CD4-positive, alpha-beta T cell treated with Interferon alpha-2 for 1 hour (primary cell): ENCODE measurements at regions not wholly inside any gene's neighbourhood (a gene's known extent, or its start where the extent isn't known, plus 50 kb on each side); places are given as distances from the start of the nearest gene placed in this dataset.
"Not testable (repeated sequence)": the region's sequence is repeated elsewhere in the genome, so short reads cannot be mapped to it uniquely, and the experiment has no call there.

ENCODE experiments used
- DNase-seq, 2 donors: peaks; one replicate each; pipeline ENCODE4 v3.0.0-alpha.2; 2020 to 2022

DNA sequence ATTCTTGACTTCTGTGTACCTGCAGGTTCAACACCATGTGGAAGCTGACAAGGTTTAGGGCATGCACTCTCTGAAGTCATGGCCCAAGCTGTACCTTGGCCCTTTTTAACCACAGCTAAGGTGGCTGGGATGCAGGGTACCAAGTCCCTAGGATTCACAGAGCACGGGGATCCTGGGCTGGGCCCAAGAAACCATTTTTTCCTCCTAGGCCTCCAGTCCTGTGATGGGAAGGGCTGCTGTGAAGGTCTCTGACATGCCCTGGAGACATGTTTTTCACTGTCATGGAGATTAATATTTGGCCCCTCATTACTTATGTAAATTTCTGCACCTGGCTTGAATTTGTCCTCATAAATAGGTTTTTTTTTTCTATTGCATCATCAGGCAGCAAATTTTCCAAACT, 937.5 kb upstream of the ROBO1 start:
- DNase-seq: no peak

DNA sequence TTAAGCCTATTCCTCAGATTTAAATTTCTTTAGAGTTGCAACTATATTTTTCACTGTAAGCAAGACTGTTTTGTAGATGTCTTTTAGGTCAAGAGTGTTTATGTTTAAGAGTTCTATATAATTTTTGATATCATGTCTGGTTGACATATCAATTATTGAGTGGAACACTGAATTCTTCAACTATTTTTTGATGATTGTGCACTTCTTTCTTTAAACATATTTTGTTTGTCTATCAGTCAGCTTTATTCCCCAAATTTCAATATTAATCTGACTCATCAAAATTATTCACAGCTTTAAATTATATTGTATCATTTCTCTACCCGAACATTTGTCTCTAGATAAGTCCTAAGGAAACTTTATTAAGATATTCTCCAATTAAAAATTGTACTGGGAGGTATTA, 933.6 kb upstream of the ROBO1 start:
- no peak for DNase-seq

DNA sequence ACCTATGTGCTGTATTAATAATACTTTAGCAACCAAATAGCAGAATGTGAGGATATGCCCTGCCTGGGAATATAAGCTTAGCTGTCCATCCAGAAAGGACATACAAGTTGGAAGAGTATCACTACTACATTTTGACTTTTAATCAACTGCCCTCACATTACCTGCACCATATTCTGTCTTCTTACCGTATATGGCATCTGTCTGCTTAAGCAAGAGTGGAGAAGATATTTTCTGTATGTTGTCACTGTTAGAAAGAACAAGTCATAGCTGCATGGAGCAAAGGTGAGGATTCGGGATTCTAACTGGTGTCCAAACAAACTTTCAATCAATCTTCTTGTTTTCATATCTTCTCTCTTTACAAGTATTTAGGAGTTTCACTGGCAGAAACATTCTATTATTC, 929.5 kb upstream of the ROBO1 start:
- no peak for DNase-seq

DNA sequence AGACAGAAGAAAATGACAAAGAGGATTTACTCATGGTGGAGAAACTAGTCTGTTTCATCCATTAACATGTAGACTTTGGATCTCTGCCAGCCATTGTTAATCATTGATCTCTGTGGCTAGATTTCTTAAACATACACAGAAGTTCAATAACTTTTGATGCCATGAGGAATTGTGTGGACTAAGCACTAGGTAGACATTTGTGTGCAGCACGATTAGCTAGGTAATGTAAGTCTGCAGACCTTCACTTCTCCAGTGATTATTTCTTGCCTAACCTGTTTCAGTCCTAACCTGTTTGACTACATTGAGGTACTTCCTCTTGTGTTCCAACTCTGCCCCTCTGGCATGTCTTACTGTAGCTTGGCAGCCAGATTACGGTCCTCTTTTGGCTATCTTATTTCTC, 928.5 kb upstream of the ROBO1 start:
- DNase-seq: no peak

DNA sequence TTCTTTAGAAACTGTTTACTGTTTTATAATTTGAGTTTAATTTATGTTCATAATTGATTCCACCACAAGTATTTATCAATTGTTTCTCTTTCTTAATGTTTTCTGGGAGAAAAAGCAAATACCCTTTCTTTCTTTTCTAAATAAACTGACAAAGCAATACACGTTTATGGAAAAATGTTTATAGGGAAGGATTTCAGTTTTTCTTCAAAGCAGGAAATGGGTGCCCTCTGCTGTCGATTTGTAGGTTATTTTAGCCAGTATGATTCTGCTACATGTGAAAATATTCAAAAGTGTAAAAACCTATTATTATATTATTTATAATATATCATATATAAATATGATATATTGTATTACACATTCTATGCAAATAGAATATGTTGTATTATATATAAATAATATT, 921.0 kb upstream of the ROBO1 start:
- DNase-seq: no peak

DNA sequence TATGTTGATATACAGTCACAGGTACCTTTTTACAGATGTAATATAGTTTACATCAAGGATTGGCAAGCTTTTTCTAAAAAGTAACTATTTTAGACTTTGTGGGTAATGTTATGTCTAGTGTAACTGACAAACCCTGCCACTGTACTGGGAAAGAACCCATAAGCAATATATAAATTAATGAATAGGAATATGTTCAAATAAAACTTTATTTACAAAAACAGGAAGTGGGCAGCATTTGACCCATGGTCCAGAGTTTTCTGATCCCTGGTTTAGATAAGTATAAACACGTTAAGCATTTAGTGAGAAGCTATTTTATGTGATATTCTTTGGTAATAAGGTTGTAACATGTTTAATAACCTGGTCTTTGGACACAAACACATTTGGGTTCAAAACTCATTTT, 915.2 kb upstream of the ROBO1 start:
- no peak for DNase-seq

DNA sequence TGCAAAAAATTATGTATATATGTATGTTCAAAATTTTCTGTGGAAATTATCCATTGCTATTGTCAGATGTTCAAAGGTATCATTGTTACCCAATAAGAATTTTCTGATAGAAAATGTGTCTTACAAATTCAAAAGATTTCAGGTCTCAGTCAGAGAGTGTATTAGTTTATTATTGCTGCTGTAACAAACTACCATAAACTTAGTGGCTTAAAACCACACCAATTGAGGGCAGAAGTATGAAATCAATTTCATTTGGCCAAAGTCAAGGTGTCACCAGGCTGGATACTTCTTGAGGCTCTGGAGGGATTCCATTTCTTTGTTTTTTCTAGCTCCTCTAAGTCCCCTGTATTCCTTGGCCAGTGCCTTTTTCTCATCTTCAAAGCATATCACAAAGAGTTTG, 914.4 kb upstream of the ROBO1 start:
- no peak for DNase-seq

DNA sequence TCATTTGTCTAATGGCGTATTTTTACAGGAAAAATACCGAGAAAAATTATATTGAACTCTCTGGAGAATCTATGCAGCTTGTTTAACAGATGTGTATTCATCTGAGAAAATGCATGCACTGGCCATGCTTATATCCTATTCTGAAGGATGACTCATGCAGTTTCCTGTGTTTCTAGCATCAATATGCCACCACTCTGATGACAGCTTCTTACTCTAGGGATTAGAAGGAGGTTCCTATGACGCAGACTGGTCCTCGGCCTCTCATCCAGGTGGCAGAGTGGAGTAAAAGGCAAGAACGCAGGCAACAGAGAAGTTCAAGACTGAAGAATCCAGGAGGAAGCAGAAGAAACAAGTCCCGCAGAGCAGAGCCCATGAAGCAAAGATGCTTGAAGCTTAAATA, 910.0 kb upstream of the ROBO1 start:
- no peak for DNase-seq

DNA sequence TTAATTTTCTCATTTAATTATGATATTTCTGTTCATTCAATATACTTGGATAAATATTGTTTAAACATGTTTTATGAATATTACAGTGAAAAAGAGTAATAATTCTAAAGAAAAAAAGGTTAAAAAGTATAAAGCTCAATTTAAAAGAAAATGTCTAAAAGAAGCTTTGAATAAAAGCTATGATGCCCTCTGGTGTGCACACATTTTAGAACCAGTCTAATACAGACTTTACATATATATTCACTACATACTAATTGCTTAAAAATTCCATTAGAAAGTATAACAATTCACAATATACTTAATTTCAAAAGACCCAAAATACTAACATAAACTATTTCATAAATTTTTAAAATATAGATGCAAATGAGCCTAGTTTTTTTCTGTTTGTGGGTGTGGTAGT, 909.1 kb upstream of the ROBO1 start:
- no peak for DNase-seq

DNA sequence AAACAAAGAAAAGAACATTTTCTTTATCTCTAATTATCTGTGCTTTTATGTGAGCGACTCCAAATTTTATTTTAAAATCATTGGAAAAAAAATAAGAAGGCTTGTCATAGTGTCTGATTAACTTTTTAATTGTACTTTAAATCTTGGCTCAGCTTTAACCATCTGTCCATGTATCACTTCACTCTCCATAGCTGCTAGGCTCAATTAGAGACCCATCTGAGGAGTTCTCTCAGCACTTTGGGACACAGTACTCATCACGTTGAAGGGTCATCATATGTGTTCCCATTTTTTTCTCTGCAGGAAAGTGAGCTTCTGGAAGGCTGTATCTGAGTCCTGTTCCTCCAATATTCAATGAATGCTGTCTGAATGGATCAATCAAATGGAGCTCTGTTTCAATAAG, 908.5 kb upstream of the ROBO1 start:
- DNase-seq: no peak

DNA sequence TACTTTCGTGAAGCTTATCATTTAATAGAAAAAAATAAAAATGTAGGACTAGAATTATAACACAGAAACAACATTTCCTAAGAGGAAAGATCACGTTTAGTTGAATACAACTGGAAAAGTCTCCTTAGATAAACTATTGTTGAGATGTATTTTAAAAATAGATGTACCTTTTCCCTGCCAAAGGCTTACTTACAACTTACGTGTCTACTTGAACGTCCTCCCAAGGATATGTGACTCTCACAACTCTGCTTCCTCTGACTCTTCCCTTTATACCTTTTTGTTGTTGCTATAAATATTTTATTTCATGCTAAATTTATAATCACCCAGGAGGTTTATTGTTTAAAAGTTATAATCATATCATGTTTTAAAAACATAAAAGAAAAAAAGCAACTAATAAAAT, 908.0 kb upstream of the ROBO1 start:
- no peak for DNase-seq

DNA sequence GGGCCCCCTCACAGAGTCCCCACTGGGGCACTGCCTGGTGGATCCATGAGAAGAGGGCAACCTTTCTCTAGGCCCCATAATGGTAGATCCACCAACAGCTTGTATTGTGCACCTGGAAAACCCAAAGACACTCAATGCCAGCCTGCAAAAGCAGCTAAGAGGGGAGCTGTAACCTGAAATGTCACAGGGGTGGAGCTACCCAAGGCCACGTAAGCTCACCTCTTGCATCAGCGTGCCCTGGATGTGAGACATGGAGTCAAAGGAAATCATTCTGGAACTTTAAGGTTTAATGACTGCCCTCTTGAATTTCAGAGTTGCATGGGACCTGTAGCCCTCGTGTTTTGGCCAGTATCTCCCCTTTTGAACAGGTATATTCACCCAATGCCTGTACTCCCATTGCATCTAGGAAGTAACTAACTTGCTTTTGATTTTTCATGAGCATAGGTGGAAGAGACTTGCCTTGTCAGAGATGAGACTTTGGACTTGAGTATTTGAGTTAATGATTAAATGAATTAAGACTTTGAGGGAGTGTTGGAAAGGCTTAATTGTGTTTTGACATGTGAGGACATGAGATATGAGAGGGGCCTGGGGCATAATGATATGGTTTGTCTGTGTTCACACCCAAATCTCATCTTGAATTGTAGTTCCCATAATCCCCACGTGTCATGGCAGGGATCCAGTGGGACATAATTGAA, 900.9 kb upstream of the ROBO1 start:
- DNase-seq: no peak

DNA sequence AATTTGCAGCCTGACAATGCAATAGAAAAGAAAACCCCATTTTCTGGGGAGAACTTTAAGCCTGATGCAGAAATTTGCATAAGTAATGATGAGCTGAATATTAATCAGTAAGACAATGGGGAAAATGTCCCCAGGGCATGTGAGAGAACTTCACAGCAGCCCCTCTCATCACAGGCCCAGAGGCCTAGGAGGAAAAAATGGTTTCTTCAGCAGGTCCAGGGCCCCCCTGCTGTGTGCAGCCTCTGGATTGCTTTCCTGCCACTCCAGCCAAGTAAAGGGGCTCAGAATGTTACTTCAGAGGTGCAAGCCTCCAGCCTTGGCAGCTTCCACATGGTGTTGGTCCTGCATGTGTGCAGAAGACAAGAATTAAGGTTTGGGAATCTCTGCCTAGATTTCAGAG, 900.3 kb upstream of the ROBO1 start:
- no peak for DNase-seq

DNA sequence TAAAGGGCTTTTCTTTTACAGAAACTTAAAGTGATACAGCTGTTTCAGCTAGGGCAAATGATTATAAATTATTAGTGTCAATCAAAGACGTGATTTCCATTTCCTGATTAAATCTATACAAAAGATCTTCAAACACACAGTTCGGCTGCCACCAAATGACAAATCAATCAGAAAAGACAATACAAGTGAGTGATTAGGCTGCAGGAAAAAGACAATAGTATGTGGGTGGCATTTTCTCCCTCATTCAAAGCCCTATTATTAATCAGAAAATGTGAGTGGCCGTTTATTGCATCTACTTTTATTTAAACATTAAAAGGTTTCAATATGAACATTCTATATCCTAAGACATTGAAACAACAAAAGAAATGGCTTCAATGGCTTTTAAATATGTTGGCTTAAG, 895.6 kb upstream of the ROBO1 start:
- no peak for DNase-seq

DNA sequence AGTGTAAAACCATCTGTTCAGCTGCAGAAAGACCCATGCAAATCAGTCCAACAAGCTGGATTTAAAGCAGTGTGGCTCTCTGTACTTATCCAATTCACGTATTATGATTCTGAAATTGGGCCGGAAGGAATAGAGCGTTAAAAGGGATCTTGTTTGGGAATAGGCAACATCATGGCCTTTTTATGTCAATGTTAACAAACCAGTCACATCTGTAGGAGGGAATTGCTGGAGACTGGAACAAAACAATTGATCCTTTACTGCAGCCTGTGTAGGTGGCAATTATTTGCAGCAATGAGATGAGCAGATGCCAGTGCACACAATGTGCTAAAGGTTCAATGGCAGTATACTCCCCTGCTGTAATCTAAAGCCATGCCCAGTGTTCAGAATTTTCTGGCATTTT, 887.4 kb upstream of the ROBO1 start:
- no peak for DNase-seq

DNA sequence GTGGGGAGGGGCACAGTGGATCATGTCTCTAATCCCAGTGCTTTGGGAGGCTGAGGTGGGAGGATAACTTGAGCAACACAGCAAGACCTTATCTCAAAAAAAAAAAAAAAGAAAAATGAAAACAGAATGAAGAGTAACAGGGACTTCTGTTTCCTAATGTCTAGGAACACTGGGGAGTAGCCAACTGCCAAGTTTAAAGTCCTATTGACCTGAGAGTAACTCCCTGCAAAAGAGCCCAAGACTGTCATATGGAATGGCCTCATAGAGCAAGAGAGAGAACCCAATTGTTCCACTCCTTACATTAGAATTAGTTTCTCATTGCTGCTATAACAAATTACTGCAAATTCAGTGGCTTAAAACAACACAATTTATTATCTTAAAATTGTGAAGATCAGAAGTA, 881.4 kb upstream of the ROBO1 start:
- DNase-seq: no peak

DNA sequence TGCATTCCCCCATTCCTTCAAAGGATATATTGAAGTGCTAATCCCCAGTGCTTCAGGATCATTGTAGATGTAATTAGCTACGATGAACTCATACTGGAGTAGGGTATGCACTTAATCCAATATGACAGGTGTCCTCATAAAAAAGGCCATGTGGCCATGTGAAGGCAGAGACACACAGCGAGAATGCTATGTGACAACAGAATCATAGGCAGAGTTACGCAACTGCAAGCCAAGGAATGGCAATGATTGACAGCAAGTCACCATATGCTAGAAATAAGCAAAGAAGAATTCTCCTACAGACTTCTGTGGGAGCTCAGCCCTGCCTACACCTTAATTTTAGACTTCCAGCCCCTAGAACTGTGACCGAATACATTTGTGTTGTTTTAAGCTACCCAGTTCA, 875.6 kb upstream of the ROBO1 start:
- no peak for DNase-seq

DNA sequence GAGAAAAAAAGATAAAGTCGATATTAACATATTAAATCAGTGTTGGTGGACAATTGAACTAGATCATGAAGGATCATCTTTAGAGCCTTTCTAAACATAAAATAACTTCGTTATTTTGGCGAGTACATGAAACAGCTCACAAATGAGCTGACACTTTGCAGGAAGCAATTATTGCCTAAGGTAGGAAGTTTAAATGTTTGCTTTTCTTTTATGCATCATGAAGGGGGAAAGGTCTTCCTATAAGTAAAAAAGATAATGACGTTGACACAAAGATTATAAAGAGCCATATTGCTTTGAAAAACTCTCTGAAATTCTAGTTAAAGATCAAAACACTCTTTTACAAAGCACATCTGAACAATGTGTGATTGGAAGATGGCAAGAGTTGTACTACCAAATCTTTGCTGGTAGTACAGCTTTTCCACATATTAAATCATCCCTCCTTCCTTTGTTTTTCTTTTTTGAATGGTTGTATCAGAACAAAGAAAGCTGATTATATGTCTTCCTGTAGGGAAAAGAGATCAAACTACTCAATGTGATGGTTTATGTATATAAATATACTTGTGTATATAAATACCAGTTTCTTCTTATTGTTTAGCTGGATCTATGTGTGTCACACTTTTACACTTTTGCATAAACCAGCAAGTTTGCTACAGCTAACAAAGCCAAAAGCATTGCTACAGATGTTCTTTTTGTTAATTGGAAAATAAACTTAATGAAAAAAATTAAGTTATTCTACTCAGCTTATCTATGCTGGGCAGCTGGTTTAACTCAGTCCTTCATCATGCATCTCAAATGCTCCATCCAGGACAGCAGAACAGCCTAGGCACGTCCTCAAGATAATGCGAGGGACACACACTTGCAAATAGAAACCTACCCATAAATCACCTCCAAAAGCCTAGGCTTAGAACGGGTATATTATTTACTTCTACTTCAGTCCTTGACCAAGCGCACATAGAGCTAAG, 850.8 kb upstream of the ROBO1 start:
- no peak for DNase-seq

DNA sequence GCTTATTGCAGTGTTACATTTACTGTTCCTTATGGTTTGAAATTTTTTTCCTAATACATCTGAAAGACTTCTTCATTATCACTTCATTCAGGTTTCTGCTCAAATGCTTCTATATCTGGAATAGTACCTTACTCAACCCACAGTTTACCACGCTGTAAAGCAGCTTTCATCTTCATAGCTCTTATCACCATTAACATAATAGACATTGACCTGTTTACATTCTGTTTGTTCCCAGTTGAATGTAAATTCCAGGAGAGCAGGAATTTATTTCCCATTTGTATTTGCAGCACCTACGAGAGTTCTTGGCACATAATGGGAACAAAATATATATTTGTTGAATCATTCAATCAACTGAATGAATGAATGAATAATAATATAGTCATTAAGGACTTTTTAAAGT, 844.6 kb upstream of the ROBO1 start:
- no peak for DNase-seq

DNA sequence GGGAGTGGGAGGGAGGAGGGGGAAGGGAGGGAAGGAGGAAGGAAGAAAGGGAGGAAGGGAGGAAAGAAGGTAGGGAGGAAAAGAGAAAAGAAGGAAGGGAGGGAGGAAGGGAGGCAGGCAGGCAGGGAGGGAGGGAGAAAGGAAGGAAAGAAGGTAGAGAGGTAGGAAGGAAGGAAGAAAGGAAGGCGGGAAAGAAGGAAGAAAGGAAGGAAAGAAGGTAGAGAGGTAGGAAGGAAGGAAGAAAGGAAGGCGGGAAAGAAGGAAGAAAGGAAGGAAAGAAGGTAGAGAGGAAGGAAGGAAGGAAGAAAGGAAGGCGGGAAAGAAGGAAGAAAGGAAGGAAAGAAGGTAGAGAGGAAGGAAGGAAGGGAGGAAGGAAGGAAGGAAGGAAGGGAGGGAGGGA, 840.3 kb upstream of the ROBO1 start:
- DNase-seq: not testable (repeated sequence)

DNA sequence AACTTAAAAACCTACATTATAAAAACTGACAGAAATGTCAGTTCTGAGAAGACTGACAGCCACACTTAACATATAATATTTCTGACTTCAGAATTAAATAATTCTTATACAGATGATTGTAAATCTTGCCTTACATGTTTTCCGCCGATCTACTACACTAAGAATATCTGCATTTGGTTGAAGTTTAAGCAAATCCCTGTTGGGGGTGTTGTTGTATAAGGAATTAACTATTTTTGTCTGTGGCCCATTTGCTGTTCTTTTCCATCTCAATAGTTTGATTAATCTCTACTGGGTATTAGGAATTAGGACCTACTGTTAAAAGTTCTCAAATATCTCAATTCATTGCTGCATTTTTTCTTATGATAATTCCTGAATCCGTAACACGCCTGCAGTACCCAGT, 838.3 kb upstream of the ROBO1 start:
- no peak for DNase-seq

DNA sequence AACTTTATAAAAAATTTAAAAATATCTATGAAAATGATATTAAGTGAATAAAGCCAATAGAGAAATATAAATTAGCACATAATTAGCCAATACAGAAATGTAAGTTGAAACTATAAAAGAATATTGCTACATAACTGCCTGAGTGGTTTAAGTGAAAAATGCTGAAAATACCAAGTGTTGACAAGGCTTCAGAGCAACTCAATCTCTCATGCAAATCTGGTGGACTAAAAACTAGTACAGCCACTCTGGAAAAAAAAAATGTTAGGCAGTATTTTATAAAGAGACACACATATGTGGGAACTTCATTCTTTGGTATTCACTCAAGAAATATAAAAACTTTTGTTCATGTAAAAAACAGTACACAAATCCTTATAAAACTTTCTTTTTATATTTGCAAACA, 833.7 kb upstream of the ROBO1 start:
- no peak for DNase-seq

DNA sequence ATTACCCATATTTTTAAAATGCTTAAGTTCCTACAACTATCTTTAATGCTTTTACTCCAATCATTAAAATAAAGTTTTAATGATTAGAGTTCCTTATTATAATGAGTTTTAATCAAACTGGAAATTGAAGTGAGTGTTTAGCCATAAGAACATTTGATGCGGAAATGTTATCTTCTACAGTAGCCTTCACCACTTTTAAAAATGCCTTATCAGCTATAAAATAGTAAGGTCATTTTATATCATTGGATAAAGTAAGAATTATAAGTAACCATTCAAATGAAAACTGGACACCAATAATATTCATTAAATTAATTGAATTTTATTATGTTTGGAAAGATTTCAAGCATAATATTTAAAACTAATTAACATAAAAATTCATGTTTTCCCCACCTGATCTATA, 825.0 kb upstream of the ROBO1 start:
- DNase-seq: no peak

DNA sequence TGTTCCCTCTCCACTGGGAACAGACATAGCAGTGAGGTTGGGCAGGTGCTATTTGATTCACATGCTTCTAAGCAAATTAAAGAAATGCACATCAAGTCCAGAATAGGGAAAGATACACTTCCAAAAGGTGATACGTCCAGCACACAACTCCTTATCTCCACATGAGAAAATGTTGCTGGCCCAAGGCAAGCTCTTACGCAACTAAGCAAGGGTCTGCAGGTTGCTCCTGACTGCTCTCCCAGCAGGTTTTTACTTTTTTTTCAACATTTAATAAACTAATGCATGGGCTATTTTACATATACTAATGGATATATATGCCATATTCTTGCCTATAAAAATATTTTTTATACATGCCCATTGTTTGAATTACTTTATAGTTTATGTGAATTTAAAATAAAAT, 818.5 kb upstream of the ROBO1 start:
- DNase-seq: no peak

DNA sequence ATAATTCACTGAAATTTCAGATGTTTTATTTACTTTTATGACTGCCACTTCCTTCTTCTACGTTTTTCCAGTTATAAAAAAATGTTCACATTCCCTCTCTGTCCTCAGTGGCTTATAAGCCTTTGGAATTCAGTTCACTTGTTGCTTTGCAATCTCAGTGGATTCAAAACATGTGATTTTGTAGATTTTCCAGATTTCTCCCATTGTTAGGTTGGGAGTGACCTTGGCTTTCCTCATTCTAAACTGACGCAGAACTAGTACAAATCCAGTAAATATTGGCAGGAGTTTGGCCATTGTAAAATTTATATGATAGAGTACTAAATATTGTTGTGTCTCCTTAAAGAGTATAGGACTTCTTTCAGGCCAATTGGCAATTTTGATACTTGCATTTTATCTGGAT, 812.3 kb upstream of the ROBO1 start:
- DNase-seq: no peak
